Breast epithelium (tissue), 4 donors: ENCODE measurements at regions not wholly inside any gene's neighbourhood (a gene's known extent, or its start where the extent isn't known, plus 50 kb on each side); places are given as distances from the start of the nearest gene placed in this dataset.
"Not testable (repeated sequence)": the region's sequence is repeated elsewhere in the genome, so short reads cannot be mapped to it uniquely, and the experiment has no call there.

Experiments
- DNase-seq, 2 donors: peaks; one replicate each; pipeline ENCODE4 v3.0.0-alpha.2; 2019; ENCODE audit warnings: low spot score in 2 of 2
- H3K27ac ChIP-seq, 2 donors: fragments of 200-600 bp; sonication (generic) in 1 of 2; one replicate each; pipeline ENCODE4 v1.5.1; 2016 to 2019; ENCODE audit warnings: mild to moderate bottlenecking in 1 of 2
- H3K27me3 ChIP-seq, 2 donors: fragments of 200-600 bp; sonication (generic) in 1 of 2; one replicate each; pipeline versions ENCODE4 v1.5.1 to v1.6.0; 2017 to 2019; ENCODE audit warnings: control low read depth in 1 of 2, mild to moderate bottlenecking in 1 of 2
- H3K36me3 ChIP-seq: fragments of 200-600 bp; one replicate; pipeline ENCODE4 v1.5.1; 2019
- H3K4me1 ChIP-seq, 2 donors: fragments of 200-600 bp; sonication (generic); one replicate each; pipeline ENCODE4 v1.5.1; 2016 to 2019; ENCODE audit warnings: control low read depth in 1 of 2
- H3K4me3 ChIP-seq, 3 donors: fragments of 200-600 bp; sonication (generic); 1 replicate in 2 of 3; 2 replicates in 1 of 3; pipeline ENCODE4 v1.5.1; 2016 to 2019; ENCODE audit warnings: mild to moderate bottlenecking in 3 of 3, moderate library complexity in 2 of 3
- H3K9me3 ChIP-seq, 2 donors: fragments of 200-600 bp; sonication (generic) in 1 of 2; one replicate each; pipeline ENCODE4 v1.5.1; 2016 to 2019; ENCODE audit warnings: control low read depth in 1 of 2
- POLR2A ChIP-seq: fragments of 450-650 bp; IDR thresholded peaks from one replicate; pipeline ENCODE4 v1.6.1; 2016; ENCODE audit warnings: antibody characterized with exemption, mild to moderate bottlenecking, moderate library complexity
- POLR2AphosphoS5 ChIP-seq, 3 donors: sonication (generic); formaldehyde crosslinking; IDR thresholded peaks; one replicate each; pipeline ENCODE4 v1.6.1; 2017; ENCODE audit warnings: antibody characterized with exemption in 3 of 3
- intact Hi-C: fragments of 100-400 bp; cut with DNase I; formaldehyde crosslinking; loops from one replicate; pipeline ENCODE4 v1.15.1; 2023; ENCODE audit warnings: low total_unique reads
- TF ChIP-seq, protein P1 (sequence below), 3 donors: fragments of 450-650 bp; IDR thresholded peaks; one replicate each; pipeline ENCODE4 v1.5.1; 2016 to 2017; ENCODE audit warnings: antibody characterized with exemption in 3 of 3, mild to moderate bottlenecking in 3 of 3, moderate library complexity in 3 of 3

DNA sequence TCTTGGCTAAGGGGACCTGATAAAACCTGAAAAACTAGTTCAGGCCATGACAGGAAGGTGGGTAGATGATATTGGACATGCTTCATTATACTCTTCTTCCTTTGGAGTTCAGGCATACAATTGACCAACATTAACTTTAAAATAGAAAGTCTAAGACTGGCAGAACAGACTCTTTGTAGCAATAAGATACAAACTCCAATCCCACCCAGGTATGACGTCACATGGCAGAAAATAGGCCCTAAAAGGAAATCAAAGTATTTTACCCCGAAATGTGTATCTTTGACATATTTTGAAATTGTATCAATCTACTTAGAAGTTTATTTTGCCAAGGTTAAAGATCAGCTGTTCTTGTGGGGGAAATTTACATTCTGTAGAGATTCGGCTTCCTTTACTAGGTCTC is 198.1 kb upstream of the LRIG3 start:
- intact Hi-C loops: no loop called here

DNA sequence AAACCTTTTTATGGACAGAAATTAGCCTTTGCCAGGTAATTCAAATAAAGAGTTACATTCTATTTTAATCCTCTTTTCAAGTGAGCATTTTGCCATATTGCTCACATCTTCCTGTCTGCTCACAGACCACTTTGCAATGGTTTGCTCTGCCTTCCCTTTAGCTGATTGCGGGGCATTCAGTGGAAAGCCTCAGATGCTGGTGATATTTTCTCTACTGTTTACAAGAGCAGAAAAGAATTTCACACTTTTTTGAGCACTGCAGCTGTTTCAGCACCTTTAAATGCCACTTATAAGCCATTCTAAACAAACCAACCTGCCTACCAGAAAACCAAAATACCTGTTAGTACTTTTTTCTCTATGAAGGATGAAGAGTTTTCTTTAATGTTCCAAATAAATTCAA is 195.7 kb upstream of the LRIG3 start:
- Histone ChIP-seq H3K27me3 (no peaks in the 10 kb centered on the region), H3K4me1 (no peaks in the 10 kb centered on the region), H3K4me3 (no peak overlapping the region), H3K36me3 (no peaks in the 10 kb centered on the region), H3K9me3 (no peaks in the 10 kb centered on the region), H3K27ac (no peak overlapping the region)
- TF ChIP-seq POLR2A (no peak), POLR2AphosphoS5 (IDR thresholded peaks at IDR 0.05) (no peak)
- TF ChIP-seq, protein P1, sequence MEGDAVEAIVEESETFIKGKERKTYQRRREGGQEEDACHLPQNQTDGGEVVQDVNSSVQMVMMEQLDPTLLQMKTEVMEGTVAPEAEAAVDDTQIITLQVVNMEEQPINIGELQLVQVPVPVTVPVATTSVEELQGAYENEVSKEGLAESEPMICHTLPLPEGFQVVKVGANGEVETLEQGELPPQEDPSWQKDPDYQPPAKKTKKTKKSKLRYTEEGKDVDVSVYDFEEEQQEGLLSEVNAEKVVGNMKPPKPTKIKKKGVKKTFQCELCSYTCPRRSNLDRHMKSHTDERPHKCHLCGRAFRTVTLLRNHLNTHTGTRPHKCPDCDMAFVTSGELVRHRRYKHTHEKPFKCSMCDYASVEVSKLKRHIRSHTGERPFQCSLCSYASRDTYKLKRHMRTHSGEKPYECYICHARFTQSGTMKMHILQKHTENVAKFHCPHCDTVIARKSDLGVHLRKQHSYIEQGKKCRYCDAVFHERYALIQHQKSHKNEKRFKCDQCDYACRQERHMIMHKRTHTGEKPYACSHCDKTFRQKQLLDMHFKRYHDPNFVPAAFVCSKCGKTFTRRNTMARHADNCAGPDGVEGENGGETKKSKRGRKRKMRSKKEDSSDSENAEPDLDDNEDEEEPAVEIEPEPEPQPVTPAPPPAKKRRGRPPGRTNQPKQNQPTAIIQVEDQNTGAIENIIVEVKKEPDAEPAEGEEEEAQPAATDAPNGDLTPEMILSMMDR (IDR thresholded peaks at IDR 0.05): no peak
- DNase-seq: no peak
- intact Hi-C loops: no loop called here

More for the DNA sequence above, 198.1 kb upstream of the LRIG3 start:
- Histone ChIP-seq H3K4me1 (no peaks in the 10 kb centered on the region), H3K4me3 (no peak overlapping the region), H3K27ac (no peak overlapping the region), H3K9me3 (no peaks in the 10 kb centered on the region), H3K36me3 (no peaks in the 10 kb centered on the region), H3K27me3 (no peaks in the 10 kb centered on the region)
- TF ChIP-seq, protein P1 (IDR thresholded peaks at IDR 0.05): no peak
- TF ChIP-seq POLR2AphosphoS5 (IDR thresholded peaks at IDR 0.05) (no peak), POLR2A (no peak)
- no peak for DNase-seq

DNA sequence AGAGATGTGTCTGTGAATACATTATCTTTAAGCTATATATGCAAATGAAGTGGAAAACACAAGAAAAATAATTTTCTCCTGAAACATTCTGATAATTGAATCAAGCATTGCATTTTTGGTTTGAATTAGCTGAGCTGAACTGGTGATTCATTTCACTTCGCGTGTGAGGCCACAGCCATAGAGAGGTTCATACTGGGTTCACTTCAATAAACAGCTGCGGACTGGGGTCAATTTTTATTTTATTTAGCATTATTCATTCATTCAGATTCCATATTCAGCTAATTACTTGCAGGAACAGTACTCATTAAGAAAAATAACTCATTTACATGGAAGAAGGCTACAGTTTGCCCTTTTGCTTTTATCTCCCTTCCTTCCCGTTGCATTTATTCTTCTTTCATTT is 195.2 kb upstream of the LRIG3 start:
- no peaks in the 10 kb centered on the region for H3K36me3 ChIP-seq
- intact Hi-C loops: no loop called here
- H3K4me1 ChIP-seq: no peaks in the 10 kb centered on the region

GRCh38 chr12:59113831-59114615 is 193.7 kb upstream of the LRIG3 start:
- no peaks in the 10 kb centered on the region for H3K36me3 ChIP-seq
- peak; percentile 48 to 71 for DNase-seq
- TF ChIP-seq POLR2A (no peak), POLR2AphosphoS5 (IDR thresholded peaks at IDR 0.05) (peak in 1 of 3 donors; percentile 42)
- TF ChIP-seq, protein P1 (IDR thresholded peaks at IDR 0.05): peak; percentile 61 to 74 (median 69)
- H3K9me3 ChIP-seq: no peaks in the 10 kb centered on the region
- H3K27ac ChIP-seq: no peak overlapping the region
- intact Hi-C loops: no loop called here
- no peaks in the 10 kb centered on the region for H3K4me1 ChIP-seq
- H3K4me3 ChIP-seq: no peak overlapping the region
- no peaks in the 10 kb centered on the region for H3K27me3 ChIP-seq

More for the DNA sequence above, 195.2 kb upstream of the LRIG3 start:
- no peak for TF ChIP-seq POLR2A
- TF ChIP-seq, protein P1 (IDR thresholded peaks at IDR 0.05): no peak
- TF ChIP-seq POLR2AphosphoS5 (IDR thresholded peaks at IDR 0.05): no peak
- Histone ChIP-seq H3K9me3 (no peaks in the 10 kb centered on the region), H3K27me3 (no peaks in the 10 kb centered on the region), H3K4me3 (no peak overlapping the region), H3K27ac (no peak overlapping the region)
- DNase-seq: no peak

DNA sequence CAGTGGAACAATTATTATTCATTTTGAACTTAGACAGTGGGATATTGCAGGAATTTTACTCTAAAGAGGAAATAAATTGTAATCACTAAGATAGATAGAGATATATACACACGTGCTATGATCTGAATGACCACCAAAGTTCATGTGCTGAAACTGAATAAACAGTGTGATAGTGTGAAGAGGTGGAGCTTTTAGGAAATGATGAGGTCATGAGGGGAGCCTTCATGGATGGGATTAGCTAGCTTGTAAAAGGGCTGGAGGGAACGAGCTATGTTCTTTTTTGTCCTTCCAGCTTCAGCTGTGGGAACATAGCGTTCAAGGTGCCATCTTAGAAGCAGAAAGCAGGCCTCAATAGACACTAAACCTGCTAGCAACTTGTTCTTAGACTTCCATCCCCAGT is 191.5 kb upstream of the LRIG3 start:
- Histone ChIP-seq H3K4me1 (no peaks in the 10 kb centered on the region), H3K36me3 (no peaks in the 10 kb centered on the region), H3K27me3 (no peaks in the 10 kb centered on the region), H3K4me3 (no peak overlapping the region), H3K27ac (no peak overlapping the region), H3K9me3 (no peaks in the 10 kb centered on the region)
- intact Hi-C loops: no loop called here
- DNase-seq: no peak
- TF ChIP-seq POLR2A (no peak), POLR2AphosphoS5 (IDR thresholded peaks at IDR 0.05) (no peak)
- TF ChIP-seq, protein P1 (IDR thresholded peaks at IDR 0.05): no peak

- H3K9me3 ChIP-seq, DNase-seq, H3K4me3 ChIP-seq, intact Hi-C loops, H3K27ac ChIP-seq, H3K36me3 ChIP-seq, H3K4me1 ChIP-seq, H3K27me3 ChIP-seq: not testable (repeated sequence)
Measured at GRCh38 chr12:59108516-59108915, 188.2 kb upstream of the LRIG3 start.
